ENCODE measurements at regions not wholly inside any gene's neighbourhood (a gene's known extent, or its start where the extent isn't known, plus 50 kb on each side); places are given as distances from the start of the nearest gene placed in this dataset.

GRCh38 chr5:122721127-122721526 lies 53.8 kb upstream of the SNX2 start:
- H4K20me1 ChIP-seq (replicated peaks; ENCODE audit: control insufficient read depth, insufficient read depth, low read length): no peaks in the 10 kb centered on the region
- H3K79me2 ChIP-seq (ENCODE audit: control insufficient read depth, insufficient read depth, low read length): no peaks in the 10 kb centered on the region
- H3K9ac ChIP-seq (ENCODE audit: insufficient read depth in 1 of 2, low read depth in 2 of 2, low read length in 2 of 2): no peak overlapping the region
- ChIA-PET POLR2A (no interaction called here), CTCF (ENCODE audit: low intra/inter-chr PET ratio) (no interaction called here)
- peaks cover 4 to 8% of the 10 kb centered on the region in 2 experiments; a peak in 3 of 5 replicates for H3K27me3 ChIP-seq (ENCODE audit: control insufficient read depth in 2 of 2, insufficient read depth in 2 of 2, low read length in 2 of 2)
- BruUV-seq (replicated peaks): no TSS peak
- intact Hi-C loops (cut with micrococcal nuclease): no loop called here
- H2AFZ ChIP-seq (ENCODE audit: low read depth, low read length): no peak overlapping the region
- in situ Hi-C loops (cut with MboI): no loop called here
- no peak overlapping the region for H3K4me2 ChIP-seq (ENCODE audit: insufficient read depth, low read length)
- no peak overlapping the region for H3K27ac ChIP-seq (ENCODE audit: extremely low read depth, low read depth, low read length)
- 0% methylated on average over 3 of the region's 3 CpGs for WGBS (ENCODE audit: insufficient coverage, low coverage, missing lambda C conversion rate)
- DNase-seq (ENCODE audit: extremely low read depth in 1 of 4, low spot score in 3 of 4) (no peak), FAIRE-seq (no peak), ATAC-seq (no peak)
- H3K4me3 ChIP-seq: no peak overlapping the region
- H3K36me3 ChIP-seq (ENCODE audit: control insufficient read depth, insufficient read depth, low read length): no peaks in the 10 kb centered on the region
- H3K4me1 ChIP-seq (replicated peaks in 1 of 2; ENCODE audit: control insufficient read depth in 2 of 2, insufficient read depth in 2 of 2, low read length in 2 of 2): no peaks in the 10 kb centered on the region
- no peak for TF ChIP-seq POLR2AphosphoS5 (IDR thresholded peaks at IDR 0.05; ENCODE audit: control insufficient read depth, insufficient read depth, low read depth, low read length)
- peak; percentile 56; the same call in 1 of the 2 replicates for TF ChIP-seq ZNF512 (tag; IDR thresholded peaks at IDR 0.05)
- no peaks in the 10 kb centered on the region for H3K9me1 ChIP-seq (ENCODE audit: control insufficient read depth, insufficient read depth, low read length)
- H3K9me3 ChIP-seq (replicated peaks; ENCODE audit: control insufficient read depth, insufficient read depth, low read depth, low read length): no peaks in the 10 kb centered on the region

GRCh38 chr5:122722341-122722740 lies 52.5 kb upstream of the SNX2 start:
- no peak overlapping the region for H3K4me3 ChIP-seq
- H3K9me1 ChIP-seq (ENCODE audit: control insufficient read depth, insufficient read depth, low read length): no peaks in the 10 kb centered on the region
- no peaks in the 10 kb centered on the region for H3K79me2 ChIP-seq (ENCODE audit: control insufficient read depth, insufficient read depth, low read length)
- WGBS (ENCODE audit: insufficient coverage, low coverage, missing lambda C conversion rate): 6% methylated on average over 2 of the region's 2 CpGs
- FAIRE-seq: no peak
- H3K27ac ChIP-seq (ENCODE audit: extremely low read depth, low read depth, low read length): no peak overlapping the region
- H3K4me1 ChIP-seq (replicated peaks in 1 of 2; ENCODE audit: control insufficient read depth in 2 of 2, insufficient read depth in 2 of 2, low read length in 2 of 2): no peaks in the 10 kb centered on the region
- POLR2A ChIA-PET: no interaction called here
- in situ Hi-C loops (cut with MboI): no loop called here
- no peaks in the 10 kb centered on the region for H4K20me1 ChIP-seq (replicated peaks; ENCODE audit: control insufficient read depth, insufficient read depth, low read length)
- H3K9ac ChIP-seq (ENCODE audit: insufficient read depth in 1 of 2, low read depth in 2 of 2, low read length in 2 of 2): no peak overlapping the region
- H3K4me2 ChIP-seq (ENCODE audit: insufficient read depth, low read length): no peak overlapping the region
- BruUV-seq (replicated peaks): no TSS peak
- no peak overlapping the region for H2AFZ ChIP-seq (ENCODE audit: low read depth, low read length)
- CTCF ChIA-PET (ENCODE audit: low intra/inter-chr PET ratio): no interaction called here
- no peak for ATAC-seq
- H3K27me3 ChIP-seq (ENCODE audit: control insufficient read depth in 2 of 2, insufficient read depth in 2 of 2, low read length in 2 of 2): peaks cover 4 to 8% of the 10 kb centered on the region in 2 experiments; a peak in 3 of 5 replicates
- intact Hi-C loops (cut with micrococcal nuclease): no loop called here
- no peaks in the 10 kb centered on the region for H3K9me3 ChIP-seq (replicated peaks; ENCODE audit: control insufficient read depth, insufficient read depth, low read depth, low read length)
- H3K36me3 ChIP-seq (ENCODE audit: control insufficient read depth, insufficient read depth, low read length): no peaks in the 10 kb centered on the region
- no peak for DNase-seq (ENCODE audit: extremely low read depth in 1 of 4, low spot score in 3 of 4)
- TF ChIP-seq NCOR1 (IDR thresholded peaks at IDR 0.05) (no peak), ZBTB11 (CRISPR knock-in tag; IDR thresholded peaks at IDR 0.05) (no peak), HINFP (tag; conservative IDR thresholded peaks at IDR 0.05; ENCODE audit: low read depth) (no peak), ZNF324 (CRISPR knock-in tag; IDR thresholded peaks at IDR 0.05) (no peak)
